Effector memory CD8-positive, alpha-beta T cell (primary cell): ENCODE measurements at regions not wholly inside any gene's neighbourhood (a gene's known extent, or its start where the extent isn't known, plus 50 kb on each side); places are given as distances from the start of the nearest gene placed in this dataset.

ENCODE experiments used
- ATAC-seq: fragments of 150-1000 bp; cut with Tn5 transposase; replicated peaks from 2 replicates; pipeline ENCODE4 v1.10.0; 2021; ENCODE audit warnings: mild to moderate bottlenecking, moderate library complexity
- DNase-seq, 3 experiments: peaks; one replicate each; pipeline ENCODE4 v3.0.0; 2021
- H3K27ac Mint-ChIP-seq, 2 donors: one replicate each; pipeline ENCODE4 v1.8.0; 2022; ENCODE audit warnings: mild to moderate bottlenecking in 2 of 2, mixed read lengths in 2 of 2, moderate library complexity in 2 of 2
- H3K27me3 Mint-ChIP-seq, 2 donors: one replicate each; pipeline ENCODE4 v1.8.0; 2022; ENCODE audit warnings: mixed read lengths in 2 of 2
- H3K36me3 Mint-ChIP-seq: one replicate; pipeline ENCODE4 v1.8.0; 2022; ENCODE audit warnings: mild to moderate bottlenecking, moderate library complexity, mixed read lengths; ENCODE audit not compliant: insufficient read depth
- H3K4me1 Mint-ChIP-seq, 2 donors: one replicate each; pipeline ENCODE4 v1.8.0; 2022; ENCODE audit warnings: low read depth in 2 of 2, mixed read lengths in 2 of 2
- H3K4me3 Mint-ChIP-seq, 2 donors: one replicate each; pipeline ENCODE4 v1.8.0; 2022; ENCODE audit warnings: mild to moderate bottlenecking in 2 of 2, mixed read lengths in 2 of 2, moderate library complexity in 2 of 2
- H3K9me3 Mint-ChIP-seq, 2 donors: one replicate each; pipeline ENCODE4 v1.8.0; 2022; ENCODE audit warnings: mixed read lengths in 2 of 2

DNA sequence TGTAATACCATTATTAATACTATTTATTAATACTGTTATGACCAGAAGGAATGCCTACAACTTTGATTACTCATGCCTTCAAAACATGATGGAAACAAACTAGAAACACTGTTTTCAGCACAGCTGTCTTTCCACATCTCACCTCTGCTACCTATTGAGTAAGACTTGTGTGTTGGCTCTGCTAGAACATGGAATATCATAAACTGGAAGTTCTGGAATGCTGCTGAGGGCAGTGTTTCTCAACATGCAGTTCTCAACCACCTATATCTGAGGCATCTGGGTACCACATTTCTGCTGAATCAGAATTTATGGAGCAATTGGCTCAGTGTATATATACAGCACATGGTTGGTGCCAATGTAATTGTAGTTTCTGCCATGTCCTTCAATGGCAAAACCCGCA, 392.1 kb downstream of the TUSC7 start:
- ATAC-seq = no peak
- no peaks in the 10 kb centered on the region for H3K36me3 Mint-ChIP-seq
- no peaks in the 10 kb centered on the region for H3K27me3 Mint-ChIP-seq
- H3K4me1 Mint-ChIP-seq = no peaks in the 10 kb centered on the region
- H3K9me3 Mint-ChIP-seq = peaks cover 0 to 21% of the 10 kb centered on the region in 2 donors
- DNase-seq = no peak
- no peak overlapping the region for H3K4me3 Mint-ChIP-seq
- H3K27ac Mint-ChIP-seq = no peak overlapping the region

DNA sequence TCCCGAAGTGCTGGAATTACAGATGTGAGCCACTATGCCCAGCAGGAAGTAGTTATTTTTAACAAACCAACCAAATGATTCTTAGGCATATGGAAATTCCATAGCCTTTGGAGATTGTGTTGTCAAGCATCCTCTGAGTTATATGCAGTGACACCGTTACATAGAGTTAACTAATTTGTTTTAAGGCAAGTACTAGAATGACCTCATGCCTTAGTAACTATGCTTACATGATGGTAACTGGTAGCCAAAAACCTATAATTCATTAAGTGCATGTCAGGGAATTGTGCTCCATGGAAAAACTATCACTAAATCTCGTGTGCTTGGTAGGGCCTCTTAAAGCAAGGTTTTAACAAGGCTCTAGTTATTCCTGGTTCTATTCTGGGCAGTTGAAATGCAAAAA, 392.8 kb downstream of the TUSC7 start:
- no peak overlapping the region for H3K27ac Mint-ChIP-seq
- no peak for ATAC-seq
- H3K27me3 Mint-ChIP-seq = no peaks in the 10 kb centered on the region
- H3K36me3 Mint-ChIP-seq = no peaks in the 10 kb centered on the region
- DNase-seq = no peak
- peaks cover 0 to 21% of the 10 kb centered on the region in 2 donors for H3K9me3 Mint-ChIP-seq
- H3K4me1 Mint-ChIP-seq = no peaks in the 10 kb centered on the region
- H3K4me3 Mint-ChIP-seq = no peak overlapping the region

DNA sequence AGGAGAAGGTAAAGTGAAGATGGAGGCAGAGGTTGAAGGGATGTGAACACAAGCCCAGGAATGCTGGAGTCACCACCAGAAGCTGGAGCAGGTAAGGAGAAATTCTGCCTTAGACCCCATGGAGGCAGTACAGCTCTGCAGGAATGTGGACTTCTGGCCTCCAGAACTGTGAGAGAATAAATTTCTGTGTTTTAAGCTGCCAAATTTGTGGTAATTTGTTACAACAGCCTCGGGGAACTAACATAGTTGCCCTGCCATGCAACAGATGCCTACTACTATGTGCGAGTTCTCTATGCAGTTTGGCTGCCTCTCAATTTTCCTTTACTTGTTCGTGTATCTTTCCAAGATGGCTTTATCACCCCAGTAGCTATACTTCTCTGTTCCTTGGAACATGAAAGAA, 394.1 kb downstream of the TUSC7 start:
- DNase-seq = no peak
- H3K4me1 Mint-ChIP-seq = no peaks in the 10 kb centered on the region
- ATAC-seq = no peak
- H3K9me3 Mint-ChIP-seq = peaks cover 5 to 28% of the 10 kb centered on the region in 2 donors
- H3K4me3 Mint-ChIP-seq = no peak overlapping the region
- no peaks in the 10 kb centered on the region for H3K27me3 Mint-ChIP-seq
- H3K27ac Mint-ChIP-seq = no peak overlapping the region
- no peaks in the 10 kb centered on the region for H3K36me3 Mint-ChIP-seq

DNA sequence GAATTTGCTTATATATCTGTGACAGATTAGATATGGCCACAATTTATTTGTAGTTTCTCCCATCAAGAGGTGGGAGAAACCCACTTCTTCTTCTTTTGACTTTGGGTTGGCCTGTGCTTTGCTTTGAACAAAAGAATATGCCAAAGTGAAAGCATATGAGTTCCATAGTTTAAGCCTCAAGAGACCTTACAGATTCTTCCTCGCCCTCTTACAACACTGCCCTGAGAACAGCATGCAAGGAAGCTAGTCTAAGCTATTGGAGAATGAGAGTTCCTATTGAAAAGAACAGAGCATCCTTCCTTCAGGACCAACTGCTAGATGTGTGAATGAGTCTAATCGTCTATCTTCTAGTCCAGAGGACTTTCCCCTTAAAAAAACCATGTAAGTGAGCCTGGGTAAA, 394.8 kb downstream of the TUSC7 start:
- Mint-ChIP-seq H3K27ac (no peak overlapping the region), H3K27me3 (no peaks in the 10 kb centered on the region), H3K4me1 (no peaks in the 10 kb centered on the region), H3K9me3 (peaks cover 5 to 28% of the 10 kb centered on the region in 2 donors), H3K36me3 (no peaks in the 10 kb centered on the region), H3K4me3 (no peak overlapping the region)
- ATAC-seq = no peak
- no peak for DNase-seq

DNA sequence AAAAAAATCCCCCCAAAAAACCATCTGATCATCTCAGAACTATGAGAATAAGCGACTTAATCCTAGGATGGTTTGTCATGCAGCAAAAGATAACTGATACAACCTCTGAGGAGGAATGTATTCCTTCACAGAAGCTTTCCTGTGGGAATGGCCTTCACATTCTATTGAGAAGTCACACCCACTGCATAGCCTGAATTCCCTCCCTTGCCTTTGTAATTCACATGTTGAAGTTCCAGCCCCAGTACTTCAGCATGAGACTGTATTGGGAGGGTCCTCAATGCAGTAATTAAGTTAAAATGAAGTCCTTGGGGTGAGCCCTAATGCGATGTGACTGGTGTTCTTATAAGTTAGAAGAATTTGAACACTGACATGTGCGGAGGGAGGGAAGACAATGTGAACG, 395.2 kb downstream of the TUSC7 start:
- H3K4me1 Mint-ChIP-seq = no peaks in the 10 kb centered on the region
- DNase-seq (no peak), ATAC-seq (no peak)
- no peaks in the 10 kb centered on the region for H3K36me3 Mint-ChIP-seq
- H3K9me3 Mint-ChIP-seq = peaks cover 5 to 28% of the 10 kb centered on the region in 2 donors
- no peaks in the 10 kb centered on the region for H3K27me3 Mint-ChIP-seq
- H3K4me3 Mint-ChIP-seq = no peak overlapping the region
- no peak overlapping the region for H3K27ac Mint-ChIP-seq

DNA sequence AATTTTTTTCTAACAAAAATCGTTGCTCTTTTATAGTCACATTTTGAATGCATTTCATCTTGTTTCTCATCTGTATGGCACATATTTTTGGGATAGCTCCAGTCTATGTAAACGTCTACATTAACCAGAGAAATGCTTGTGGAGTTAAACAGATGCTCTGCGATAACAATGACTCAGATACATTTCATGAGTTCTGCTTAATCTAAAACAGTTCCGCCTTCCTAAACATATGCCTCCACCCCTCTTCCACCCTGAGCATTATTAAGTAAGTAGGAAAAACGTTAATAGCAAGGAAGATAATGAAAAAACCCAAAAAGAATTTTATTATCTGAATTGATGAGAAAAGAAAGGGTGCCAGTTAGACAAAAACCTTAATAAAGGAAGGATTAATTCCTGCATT, 396.1 kb downstream of the TUSC7 start:
- Mint-ChIP-seq H3K27ac (no peak overlapping the region), H3K4me3 (no peak overlapping the region), H3K4me1 (no peaks in the 10 kb centered on the region), H3K9me3 (peaks cover 5 to 28% of the 10 kb centered on the region in 2 donors), H3K27me3 (no peaks in the 10 kb centered on the region), H3K36me3 (no peaks in the 10 kb centered on the region)
- DNase-seq = no peak
- ATAC-seq = no peak

DNA sequence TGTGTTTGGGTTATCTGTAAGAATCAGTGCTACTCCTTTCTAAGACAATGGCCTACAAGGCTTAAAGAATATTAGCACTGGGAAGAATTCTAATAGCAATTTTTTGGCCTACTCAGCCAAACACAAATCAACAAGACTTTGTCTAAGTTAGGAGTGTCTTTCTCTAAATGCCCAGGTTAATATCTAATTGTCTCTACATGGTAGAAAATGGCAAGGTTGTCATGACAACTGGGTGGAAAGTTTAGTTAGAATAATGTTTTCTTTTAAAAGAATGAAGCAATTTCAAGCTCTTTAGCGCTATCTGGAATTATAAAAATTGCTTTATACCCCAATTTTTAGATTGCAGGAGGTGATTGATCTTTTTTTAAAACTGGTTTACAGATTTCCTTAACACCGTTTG, 396.8 kb downstream of the TUSC7 start:
- no peaks in the 10 kb centered on the region for H3K27me3 Mint-ChIP-seq
- DNase-seq = no peak
- no peak overlapping the region for H3K27ac Mint-ChIP-seq
- ATAC-seq = no peak
- no peaks in the 10 kb centered on the region for H3K4me1 Mint-ChIP-seq
- H3K9me3 Mint-ChIP-seq = peaks cover 8 to 32% of the 10 kb centered on the region in 2 donors
- H3K4me3 Mint-ChIP-seq = no peak overlapping the region
- H3K36me3 Mint-ChIP-seq = no peaks in the 10 kb centered on the region

DNA sequence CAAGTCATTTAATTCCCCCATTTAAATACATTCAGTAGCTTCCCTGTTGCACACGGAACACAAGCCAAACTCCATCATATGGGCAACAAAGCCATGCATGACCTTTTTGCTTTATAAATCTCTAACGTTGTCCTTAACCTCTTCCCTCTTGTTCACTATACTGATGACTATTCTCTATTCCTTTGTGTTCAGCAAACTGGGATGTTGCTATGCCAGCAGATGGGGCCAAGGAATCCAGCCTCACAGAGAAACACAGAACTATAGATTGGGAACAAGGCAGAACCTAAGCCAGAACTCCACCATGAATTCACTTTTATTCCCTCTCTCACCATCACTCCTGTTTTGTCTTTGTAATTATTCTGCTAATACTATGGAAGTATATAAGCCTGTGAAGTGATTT, 398.4 kb downstream of the TUSC7 start:
- ATAC-seq (no peak), DNase-seq (no peak)
- no peak overlapping the region for H3K4me3 Mint-ChIP-seq
- no peaks in the 10 kb centered on the region for H3K4me1 Mint-ChIP-seq
- peaks cover 10 to 32% of the 10 kb centered on the region in 2 donors for H3K9me3 Mint-ChIP-seq
- no peaks in the 10 kb centered on the region for H3K27me3 Mint-ChIP-seq
- H3K36me3 Mint-ChIP-seq = no peaks in the 10 kb centered on the region
- H3K27ac Mint-ChIP-seq = no peak overlapping the region

DNA sequence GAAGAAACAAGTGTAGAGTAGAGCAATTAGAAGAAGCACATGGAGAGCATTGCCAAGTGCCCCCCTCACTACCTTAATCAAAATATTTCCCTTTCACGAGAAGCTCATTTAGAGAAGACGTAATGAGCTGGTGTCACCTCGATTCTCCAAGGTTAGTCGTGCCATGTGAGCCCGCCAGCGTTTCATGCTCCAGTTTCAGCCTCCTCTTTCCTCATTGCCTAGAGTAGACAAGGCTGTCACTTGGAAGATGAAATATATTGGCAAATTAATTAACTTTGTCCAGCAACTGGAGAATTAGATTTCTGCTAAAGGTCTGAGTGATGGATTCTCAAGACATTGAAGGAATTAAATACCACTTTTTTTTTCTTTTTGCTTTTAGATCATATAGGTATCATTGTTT, 399.6 kb downstream of the TUSC7 start:
- ATAC-seq = no peak
- peaks cover 10 to 20% of the 10 kb centered on the region in 2 donors for H3K9me3 Mint-ChIP-seq
- no peaks in the 10 kb centered on the region for H3K4me1 Mint-ChIP-seq
- no peak overlapping the region for H3K4me3 Mint-ChIP-seq
- H3K36me3 Mint-ChIP-seq = no peaks in the 10 kb centered on the region
- H3K27me3 Mint-ChIP-seq = no peaks in the 10 kb centered on the region
- DNase-seq = no peak
- H3K27ac Mint-ChIP-seq = no peak overlapping the region

DNA sequence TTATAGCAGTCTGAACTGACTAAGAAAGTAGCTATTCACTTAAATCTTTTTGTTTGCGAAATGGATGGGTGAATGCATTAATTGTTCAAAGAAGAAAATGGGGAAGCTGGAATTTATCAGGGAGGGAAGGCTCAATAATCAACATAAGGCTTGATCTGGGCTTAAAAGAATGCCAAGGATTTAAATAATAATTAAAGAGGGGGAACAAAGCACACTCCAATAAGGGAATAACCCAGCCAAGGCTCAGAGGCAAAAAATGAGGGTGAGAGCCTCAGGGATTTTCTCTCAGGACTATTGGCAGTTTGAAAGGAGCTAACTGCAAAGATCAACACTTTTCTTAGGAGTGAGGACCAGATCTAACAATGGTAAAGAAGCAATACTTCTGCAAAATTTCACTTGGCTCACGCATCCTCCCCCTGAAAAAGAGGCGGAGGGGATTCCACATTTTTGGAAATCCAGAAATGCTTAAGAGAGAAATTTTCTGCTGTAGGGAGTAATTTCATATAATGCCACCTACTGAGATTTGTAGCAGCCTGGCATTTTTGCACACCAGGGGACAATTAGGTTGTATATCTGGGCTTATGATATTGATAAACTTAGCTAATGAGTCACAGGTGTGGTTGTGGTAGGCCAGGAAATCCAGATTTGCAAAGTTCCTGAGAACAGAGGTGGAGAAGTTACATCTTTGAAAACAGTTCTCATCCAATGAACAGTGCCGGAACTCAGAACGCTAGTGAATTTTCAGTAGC, 405.1 kb downstream of the TUSC7 start:
- ATAC-seq (no peak), DNase-seq (no peak)
- Mint-ChIP-seq H3K4me1 (no peaks in the 10 kb centered on the region), H3K36me3 (no peaks in the 10 kb centered on the region), H3K27ac (no peak overlapping the region), H3K27me3 (no peaks in the 10 kb centered on the region), H3K4me3 (no peak overlapping the region), H3K9me3 (peaks cover 6 to 7% of the 10 kb centered on the region in 2 donors)

DNA sequence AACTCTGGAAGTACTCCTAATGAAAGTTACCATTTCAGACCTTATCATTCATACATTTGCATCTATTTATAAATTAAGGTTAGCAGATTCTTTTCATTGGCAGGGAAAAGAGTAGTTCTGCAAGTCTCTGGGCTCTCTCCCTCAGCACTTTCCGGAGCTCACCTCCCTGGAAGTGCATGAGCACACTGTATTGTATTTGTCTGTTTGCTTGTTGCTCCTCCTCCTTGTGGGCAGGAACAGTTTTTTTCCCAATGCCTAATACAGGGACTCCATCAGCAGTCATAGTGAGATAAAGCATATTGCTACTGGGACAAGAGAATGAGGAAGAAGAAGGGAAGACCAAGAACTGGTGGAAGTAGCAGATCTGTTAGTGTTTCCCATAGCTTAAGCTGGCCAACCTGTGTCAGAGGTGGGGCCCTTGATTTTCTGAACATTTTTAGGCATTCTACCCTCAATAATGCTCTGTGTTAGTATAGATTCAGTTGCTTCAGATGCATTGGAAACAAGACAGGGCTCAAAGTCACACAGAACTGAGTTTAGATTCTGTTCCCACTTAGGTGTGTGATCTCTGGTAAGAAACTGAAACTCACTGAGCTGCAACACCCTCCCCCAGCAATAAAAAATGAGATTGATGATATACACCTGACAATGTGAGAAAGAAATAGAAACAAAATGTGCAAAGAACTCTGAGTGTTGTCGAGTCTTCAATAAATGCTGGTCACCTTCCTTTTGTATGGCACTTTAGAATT, 407.8 kb downstream of the TUSC7 start:
- Mint-ChIP-seq H3K9me3 (peaks cover 0 to 2% of the 10 kb centered on the region in 2 donors), H3K4me1 (no peaks in the 10 kb centered on the region), H3K4me3 (no peak overlapping the region), H3K27ac (no peak overlapping the region), H3K36me3 (no peaks in the 10 kb centered on the region), H3K27me3 (no peaks in the 10 kb centered on the region)
- ATAC-seq (no peak), DNase-seq (no peak)

DNA sequence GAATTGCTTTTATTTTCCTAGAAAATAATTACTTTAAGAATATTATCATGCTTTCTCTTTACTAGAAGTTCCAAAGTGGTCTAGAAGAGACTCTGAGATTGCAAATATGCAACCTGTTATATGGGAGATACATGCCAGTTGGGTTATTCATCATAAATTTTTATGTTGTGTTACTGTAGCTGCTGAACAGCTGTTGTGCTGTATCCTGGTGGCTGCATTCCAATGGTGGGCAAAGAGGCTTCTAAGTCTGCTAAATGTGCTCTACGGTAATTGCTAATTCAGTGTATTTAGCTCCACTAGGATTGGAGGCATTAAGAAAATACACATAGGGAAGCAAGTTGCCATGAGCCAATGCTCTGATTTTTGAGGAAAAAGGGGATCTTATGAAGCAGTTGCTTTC, 409.0 kb downstream of the TUSC7 start:
- Mint-ChIP-seq H3K36me3 (no peaks in the 10 kb centered on the region), H3K27me3 (no peaks in the 10 kb centered on the region), H3K4me1 (no peaks in the 10 kb centered on the region), H3K4me3 (no peak overlapping the region), H3K9me3 (peaks cover 0 to 2% of the 10 kb centered on the region in 2 donors), H3K27ac (no peak overlapping the region)
- ATAC-seq = no peak
- DNase-seq = no peak

DNA sequence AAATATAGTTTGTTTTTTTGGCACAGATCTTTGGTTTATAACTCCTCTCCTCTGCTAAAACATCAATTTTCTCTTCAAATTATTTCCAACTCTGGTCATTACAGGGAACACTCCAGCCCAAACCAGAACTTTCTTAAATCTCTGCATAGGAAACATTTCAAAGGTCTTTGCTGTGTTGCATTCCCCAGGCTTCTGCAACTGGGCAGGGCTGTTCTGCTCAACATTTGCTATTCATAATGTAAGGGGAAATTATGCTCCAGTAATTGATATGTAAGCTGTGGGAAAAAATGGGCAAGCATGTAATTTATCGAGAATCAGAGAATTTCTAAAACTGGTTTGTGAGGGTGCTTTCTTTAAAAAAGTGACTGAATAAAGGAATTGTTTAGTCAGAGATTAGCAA, 410.4 kb downstream of the TUSC7 start:
- H3K27me3 Mint-ChIP-seq = no peaks in the 10 kb centered on the region
- ATAC-seq (no peak), DNase-seq (no peak)
- no peak overlapping the region for H3K4me3 Mint-ChIP-seq
- no peaks in the 10 kb centered on the region for H3K4me1 Mint-ChIP-seq
- H3K36me3 Mint-ChIP-seq = no peaks in the 10 kb centered on the region
- peaks cover 0 to 2% of the 10 kb centered on the region in 2 donors for H3K9me3 Mint-ChIP-seq
- H3K27ac Mint-ChIP-seq = no peak overlapping the region

DNA sequence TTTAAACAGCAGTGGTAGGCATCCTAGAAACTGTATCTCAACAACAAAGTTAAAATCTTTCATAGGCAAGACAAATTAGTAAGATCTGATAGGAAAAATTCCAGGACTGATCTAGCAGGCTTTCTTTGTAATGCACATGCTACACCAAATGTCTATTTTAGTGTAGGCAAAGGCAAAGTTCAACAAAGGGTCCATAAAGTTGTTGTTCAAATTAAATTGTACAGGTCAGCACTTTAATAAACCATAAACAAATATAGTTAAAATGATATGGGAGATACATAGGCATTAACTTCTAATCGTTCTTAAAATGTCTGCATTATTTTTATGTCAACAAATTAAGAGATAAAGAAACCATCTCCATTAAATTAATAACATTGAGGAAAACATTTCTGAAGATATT, 413.0 kb downstream of the TUSC7 start:
- peaks cover 0 to 5% of the 10 kb centered on the region in 2 donors for H3K9me3 Mint-ChIP-seq
- DNase-seq (no peak), ATAC-seq (no peak)
- no peak overlapping the region for H3K27ac Mint-ChIP-seq
- no peaks in the 10 kb centered on the region for H3K36me3 Mint-ChIP-seq
- H3K4me1 Mint-ChIP-seq = no peaks in the 10 kb centered on the region
- H3K27me3 Mint-ChIP-seq = no peaks in the 10 kb centered on the region
- H3K4me3 Mint-ChIP-seq = no peak overlapping the region
